ENCODE measurements at regions not wholly inside any gene's neighbourhood (a gene's known extent, or its start where the extent isn't known, plus 50 kb on each side); places are given as distances from the start of the nearest gene placed in this dataset.

- TF ChIP-seq REST (IDR thresholded peaks at IDR 0.05) (no peak), JUND (IDR thresholded peaks at IDR 0.05) (no peak), HNF4G (IDR thresholded peaks at IDR 0.05) (no peak), TAF1 (conservative IDR thresholded peaks at IDR 0.05) (no peak)
Measured at GRCh38 chr6:49322861-49323260, 140.2 kb downstream of the MMUT start (continued).

GRCh38 chr6:49321561-49322072 lies 141.4 kb downstream of the MMUT start:
- no peaks in the 10 kb centered on the region for H3K4me1 ChIP-seq (ENCODE audit: control insufficient read depth in 4 of 4, insufficient read depth in 4 of 4, low read length in 3 of 4)
- H3K27ac ChIP-seq (ENCODE audit: low read depth in 1 of 2, low read length in 2 of 2), result no peak overlapping the region
- no peak for DNase-seq (ENCODE audit: low spot score)
- H3K4me3 ChIP-seq (ENCODE audit: low read depth in 1 of 3, low read length in 3 of 3), result no peak overlapping the region
- no peaks in the 10 kb centered on the region for H3K9me3 ChIP-seq (ENCODE audit: control insufficient read depth in 4 of 4, low read length in 3 of 4)
- TF ChIP-seq JUND (IDR thresholded peaks at IDR 0.05) (no peak), RXRA (IDR thresholded peaks at IDR 0.05) (no peak), GABPA (IDR thresholded peaks at IDR 0.05 in 1 of 2, conservative IDR thresholded peaks at IDR 0.05 in 1 of 2) (no peak), SP1 (IDR thresholded peaks at IDR 0.05) (no peak), RAD21 (IDR thresholded peaks at IDR 0.05) (no peak), YY1 (IDR thresholded peaks at IDR 0.05) (no peak), NR2F2 (IDR thresholded peaks at IDR 0.05) (no peak), MAX (IDR thresholded peaks at IDR 0.05) (no peak)
- H3K9ac ChIP-seq (ENCODE audit: low read depth in 1 of 2, low read length in 2 of 2), result no peak overlapping the region
- H3K27me3 ChIP-seq (ENCODE audit: control insufficient read depth in 4 of 4, insufficient read depth in 4 of 4, low read length in 3 of 4), result no peaks in the 10 kb centered on the region
- H3K36me3 ChIP-seq (ENCODE audit: control insufficient read depth in 4 of 4, insufficient read depth in 3 of 4, low read depth in 1 of 4, low read length in 3 of 4), result no peaks in the 10 kb centered on the region
- WGBS, result 70% methylated on average over 2 of the region's 2 CpGs

- Histone ChIP-seq H3K9ac (ENCODE audit: low read depth in 1 of 2, low read length in 2 of 2) (no peak overlapping the region), H3K9me3 (ENCODE audit: control insufficient read depth in 4 of 4, low read length in 3 of 4) (no peaks in the 10 kb centered on the region), H3K27me3 (ENCODE audit: control insufficient read depth in 4 of 4, insufficient read depth in 4 of 4, low read length in 3 of 4) (no peaks in the 10 kb centered on the region), H3K27ac (ENCODE audit: low read depth in 1 of 2, low read length in 2 of 2) (no peak overlapping the region), H3K36me3 (ENCODE audit: control insufficient read depth in 4 of 4, insufficient read depth in 3 of 4, low read depth in 1 of 4, low read length in 3 of 4) (no peaks in the 10 kb centered on the region), H3K4me3 (ENCODE audit: low read depth in 1 of 3, low read length in 3 of 3) (no peak overlapping the region), H3K4me1 (ENCODE audit: control insufficient read depth in 4 of 4, insufficient read depth in 4 of 4, low read length in 3 of 4) (no peaks in the 10 kb centered on the region)
- WGBS, result 67% methylated on average over 1 of the region's 1 CpG
- DNase-seq (ENCODE audit: low spot score), result no peak
- no peak for TF ChIP-seq FOXA2 (IDR thresholded peaks at IDR 0.05)
- TF ChIP-seq ATF3 (IDR thresholded peaks at IDR 0.05), result no peak
- TF ChIP-seq MAX (IDR thresholded peaks at IDR 0.05), result no peak
- no peak for TF ChIP-seq RXRA (IDR thresholded peaks at IDR 0.05)
- no peak for TF ChIP-seq FOXA1 (IDR thresholded peaks at IDR 0.05)
- no peak for TF ChIP-seq REST (IDR thresholded peaks at IDR 0.05)
- no peak for TF ChIP-seq HNF4A (conservative IDR thresholded peaks at IDR 0.05)
- no peak for TF ChIP-seq JUND (IDR thresholded peaks at IDR 0.05)
- TF ChIP-seq TAF1 (conservative IDR thresholded peaks at IDR 0.05), result no peak
- no peak for TF ChIP-seq NR2F2 (IDR thresholded peaks at IDR 0.05)
- no peak for TF ChIP-seq YY1 (IDR thresholded peaks at IDR 0.05)
- no peak for TF ChIP-seq GABPA (IDR thresholded peaks at IDR 0.05 in 1 of 2, conservative IDR thresholded peaks at IDR 0.05 in 1 of 2)
- TF ChIP-seq HNF4G (IDR thresholded peaks at IDR 0.05), result no peak
- no peak for TF ChIP-seq SP1 (IDR thresholded peaks at IDR 0.05)
- no peak for TF ChIP-seq ZBTB33 (IDR thresholded peaks at IDR 0.05)
- no peak for TF ChIP-seq CTCF (IDR thresholded peaks at IDR 0.05; ENCODE audit: low read depth, low read length, missing input control)
Measured at GRCh38 chr6:49305010-49305409, 158.0 kb downstream of the MMUT start.

Measured in liver (tissue), 8 donors.